NB4 (cell line): ENCODE measurements at regions not wholly inside any gene's neighbourhood (a gene's known extent, or its start where the extent isn't known, plus 50 kb on each side); places are given as distances from the start of the nearest gene placed in this dataset.
"Not testable (repeated sequence)": the region's sequence is repeated elsewhere in the genome, so short reads cannot be mapped to it uniquely, and the experiment has no call there.

Experiments
- DNase-seq: peaks from one replicate; pipeline ENCODE4 v3.0.0; 2010; ENCODE audit warnings: low read depth
- H3K4me3 ChIP-seq: one replicate; pipeline ENCODE4 v1.5.1; 2011; ENCODE audit warnings: mild to moderate bottlenecking, low read depth, low read length, moderate library complexity
- CTCF ChIP-seq: IDR thresholded peaks from one replicate; pipeline ENCODE4 v1.5.1; 2012; ENCODE audit warnings: low read depth, low read length
- MYC ChIP-seq: IDR thresholded peaks from 2 replicates; pipeline ENCODE4 v1.6.1; 2011; ENCODE audit warnings: low read depth, low read length
- POLR2A ChIP-seq: IDR thresholded peaks from 2 replicates; pipeline ENCODE4 v1.6.1; 2011; ENCODE audit warnings: mild to moderate bottlenecking; ENCODE audit not compliant: insufficient read length; ENCODE audit errors: extremely low read depth
- TF ChIP-seq, protein P1 (sequence below): IDR thresholded peaks from 2 replicates; pipeline ENCODE4 v1.6.1; 2011; ENCODE audit warnings: low read depth, low read length

DNA sequence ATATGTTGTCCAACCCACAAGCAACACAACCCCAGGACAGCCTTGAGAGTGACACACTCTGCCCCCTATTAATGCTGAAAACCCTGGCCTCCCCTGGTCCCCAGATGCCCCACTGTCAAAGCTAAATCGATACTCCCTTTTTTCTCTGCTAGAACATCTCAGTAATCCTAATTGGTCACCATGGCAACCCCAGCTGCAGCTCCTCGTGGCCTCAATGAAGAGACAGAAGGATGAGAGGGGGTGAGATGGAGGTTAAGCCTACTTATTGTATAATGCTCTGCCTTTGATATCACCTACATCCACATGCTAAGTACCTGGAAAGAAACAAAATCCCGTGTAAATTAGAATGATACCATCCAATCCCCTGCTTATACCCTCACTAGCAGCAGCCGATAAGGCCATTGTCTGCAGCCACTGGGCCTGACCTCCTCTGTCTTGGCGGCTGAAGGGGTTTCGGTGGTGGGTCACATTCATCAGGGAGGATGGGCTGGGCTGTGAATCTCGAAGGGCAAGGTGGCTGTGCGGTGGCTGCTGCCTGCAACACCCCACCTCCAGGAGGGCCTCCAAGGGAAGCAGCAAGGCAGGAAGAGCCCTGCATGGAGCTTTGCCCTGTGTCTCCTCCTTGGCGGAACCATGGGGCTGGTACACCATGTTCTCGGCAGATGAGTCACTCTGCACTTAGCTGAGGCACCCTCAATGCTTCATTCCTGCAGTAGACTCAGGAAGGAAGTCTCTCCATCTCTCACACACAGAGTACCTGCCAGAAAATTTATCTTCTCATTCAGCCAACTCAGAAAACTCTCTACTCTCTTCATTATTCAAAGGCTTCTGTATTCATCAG, 399.5 kb downstream of the BUD13 start:
- DNase-seq = no peak
- TF ChIP-seq POLR2A (no peak), CTCF (no peak), MYC (no peak)
- TF ChIP-seq, protein P1, sequence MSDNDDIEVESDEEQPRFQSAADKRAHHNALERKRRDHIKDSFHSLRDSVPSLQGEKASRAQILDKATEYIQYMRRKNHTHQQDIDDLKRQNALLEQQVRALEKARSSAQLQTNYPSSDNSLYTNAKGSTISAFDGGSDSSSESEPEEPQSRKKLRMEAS = no peak
- H3K4me3 ChIP-seq = no peak overlapping the region

GRCh38 chr11:116371146-116371545, 401.6 kb downstream of the BUD13 start:
- DNase-seq = no peak
- TF ChIP-seq MYC (no peak), POLR2A (no peak), CTCF (no peak)
- TF ChIP-seq, protein P1 = no peak
- H3K4me3 ChIP-seq = no peak overlapping the region

DNA sequence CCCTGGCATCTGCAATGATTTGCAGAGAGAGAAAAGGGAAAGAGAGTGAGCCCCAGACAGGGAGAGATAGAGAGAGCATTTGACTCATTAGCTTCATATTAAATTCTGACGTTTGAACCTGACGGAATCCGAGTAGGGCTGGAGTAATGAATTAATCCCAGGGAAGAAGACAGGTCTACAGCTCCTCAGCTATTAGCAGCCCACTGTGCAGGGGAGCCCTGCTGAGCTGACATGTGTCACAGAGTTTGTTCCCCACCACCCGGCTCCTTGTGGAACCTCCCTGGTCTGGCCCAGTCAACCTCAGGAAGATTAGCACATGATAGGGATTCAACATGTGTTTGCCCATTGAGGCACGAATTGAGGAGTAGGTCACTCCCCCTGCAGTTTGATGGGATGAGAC, 404.0 kb downstream of the BUD13 start:
- TF ChIP-seq POLR2A (no peak), CTCF (no peak), MYC (no peak)
- TF ChIP-seq, protein P1 = no peak
- DNase-seq = no peak
- H3K4me3 ChIP-seq = no peak overlapping the region

DNA sequence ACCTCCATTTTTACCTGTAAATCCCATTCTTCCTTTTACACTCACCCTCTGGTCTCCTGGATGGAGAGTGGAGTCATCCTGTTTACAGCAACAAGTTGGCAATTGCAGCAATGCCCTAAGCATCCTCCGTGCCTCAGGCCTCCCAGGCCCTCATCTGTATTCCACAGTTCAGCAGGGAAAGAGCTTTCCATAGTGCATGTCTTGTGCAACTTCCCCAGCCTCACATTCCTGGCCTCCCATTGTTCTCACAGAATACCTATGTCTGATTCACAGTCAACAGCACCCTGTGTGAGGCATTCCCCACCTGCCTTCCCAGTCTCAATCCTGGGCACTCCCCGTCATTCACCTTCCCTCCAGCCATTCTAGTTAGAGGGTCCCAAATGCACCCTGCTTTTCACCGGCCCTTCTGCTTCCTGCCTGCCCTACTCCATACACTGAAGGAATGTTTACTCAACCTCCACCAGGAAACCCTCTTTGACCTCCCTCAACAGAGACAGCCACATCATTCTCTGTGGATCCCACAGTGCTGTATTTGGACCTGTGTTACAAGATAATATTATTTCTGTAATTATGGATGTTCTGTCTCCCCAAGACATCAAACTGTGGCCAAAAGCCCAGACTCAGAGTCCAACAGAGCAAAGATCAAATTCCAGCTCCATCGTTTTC, 405.7 kb downstream of the BUD13 start:
- TF ChIP-seq POLR2A = no peak
- no peak for DNase-seq
- H3K4me3 ChIP-seq = no peak overlapping the region

GRCh38 chr11:116366451-116366850, 406.3 kb downstream of the BUD13 start:
- H3K4me3 ChIP-seq = no peak overlapping the region
- TF ChIP-seq, protein P1 = no peak
- no peak for TF ChIP-seq POLR2A
- no peak for TF ChIP-seq CTCF
- no peak for TF ChIP-seq MYC
- no peak for DNase-seq

DNA sequence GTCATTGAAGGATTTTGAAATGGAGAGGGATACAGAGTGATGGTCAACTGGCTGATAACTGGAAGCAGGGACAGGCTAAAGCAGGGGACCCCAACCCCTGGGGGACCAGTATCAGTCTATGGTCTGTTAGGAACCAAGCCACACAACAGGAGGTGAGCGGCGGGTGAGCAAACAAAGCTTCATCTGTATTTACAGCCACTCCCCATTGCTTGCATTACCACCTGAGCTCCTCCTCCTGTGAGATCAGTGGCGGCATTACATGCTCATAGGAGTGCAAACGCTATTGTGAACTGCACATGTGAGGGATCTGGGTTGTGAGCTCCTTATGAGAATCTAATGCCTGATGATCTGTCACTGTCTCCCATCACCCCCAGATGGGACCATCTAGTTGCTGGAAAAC, 407.9 kb downstream of the BUD13 start:
- not testable (repeated sequence) for H3K4me3 ChIP-seq, DNase-seq

DNA sequence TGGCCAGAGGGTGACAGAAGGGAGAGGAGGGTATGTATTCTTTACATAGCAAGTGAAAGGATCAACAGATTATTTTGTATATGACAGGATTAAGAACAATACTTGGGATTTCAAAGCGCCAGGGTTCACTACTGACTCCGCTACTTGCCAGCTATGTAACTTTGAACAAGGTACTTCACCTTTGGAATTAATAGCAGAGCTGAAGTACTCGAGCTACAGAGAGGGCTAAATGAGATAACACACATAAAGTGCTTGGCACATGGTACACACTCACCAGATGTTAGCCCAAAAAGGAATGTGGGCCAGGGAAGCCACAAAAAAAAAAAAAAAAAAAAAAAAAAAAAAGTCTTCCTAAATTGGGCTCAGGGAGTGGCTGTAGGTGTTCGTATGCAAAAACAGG, 408.4 kb downstream of the BUD13 start:
- no peak for TF ChIP-seq MYC
- no peak for TF ChIP-seq CTCF
- TF ChIP-seq, protein P1 = no peak
- no peak for TF ChIP-seq POLR2A
- no peak for DNase-seq
- no peak overlapping the region for H3K4me3 ChIP-seq
